IMR-90 (cell line): ENCODE measurements at regions not wholly inside any gene's neighbourhood (a gene's known extent, or its start where the extent isn't known, plus 50 kb on each side); places are given as distances from the start of the nearest gene placed in this dataset.

ENCODE experiments used
- ATAC-seq: fragments of 200-7000 bp; cut with Tn5 transposase; 2 replicates; pipeline ENCODE4 v1.9.1; 2020; ENCODE audit warnings: low read depth, mild to moderate bottlenecking, moderate library complexity
- BruUV-seq: library from RNA; stranded (reverse); fragments of 400-500 nt; replicated peaks from 2 replicates; lab custom pipeline; 2021; lab: Mats Ljungman, UMichigan
- CTCF ChIA-PET: fragments of 300-600 bp; formaldehyde crosslinking; extraction: SDS; loops from one replicate; lab custom pipeline; 2021; ENCODE audit warnings: antibody characterized with exemption; lab: Yijun Ruan, JAX
- POLR2A ChIA-PET: fragments of 300-600 bp; sonication (Branson Sonifier 250); formaldehyde crosslinking; loops from one replicate; lab custom pipeline; 2022; ENCODE audit warnings: antibody characterized with exemption; ENCODE audit not compliant: unreplicated experiment; lab: Charles Lee
- DNase-seq: peaks from one replicate; pipeline ENCODE4 v3.0.0; 2013
- H2AFZ ChIP-seq: replicated peaks from 2 replicates; pipeline ENCODE3; 2013; ENCODE audit warnings: low read length, mild to moderate bottlenecking; ENCODE audit not compliant: poor library complexity
- H2AK5ac ChIP-seq: 2 replicates; pipeline ENCODE4 v1.6.1; 2013; ENCODE audit warnings: low read depth, low read length, inconsistent platforms
- H2AK9ac ChIP-seq: replicated peaks from 2 replicates; pipeline ENCODE3; 2013; ENCODE audit warnings: mild to moderate bottlenecking, low read depth, low read length, moderate library complexity; ENCODE audit not compliant: poor library complexity
- H2BK120ac ChIP-seq: 2 replicates; pipeline ENCODE4 v1.6.1; 2013; ENCODE audit warnings: low read depth, low read length, inconsistent platforms
- H2BK15ac ChIP-seq: 3 replicates; pipeline ENCODE4 v1.6.1; 2013; ENCODE audit warnings: low read depth, low read length, inconsistent platforms
- H2BK20ac ChIP-seq: 2 replicates; pipeline ENCODE4 v1.6.1; 2013; ENCODE audit warnings: low read depth, mild to moderate bottlenecking, inconsistent platforms, low read length, moderate library complexity
- H2BK5ac ChIP-seq: 2 replicates; pipeline ENCODE4 v1.6.1; 2013; ENCODE audit warnings: mild to moderate bottlenecking, low read depth, low read length, inconsistent platforms; ENCODE audit not compliant: poor library complexity, severe bottlenecking
- H3K14ac ChIP-seq: replicated peaks from 2 replicates; pipeline ENCODE4 v1.6.1; 2013; ENCODE audit warnings: low read depth, low read length, inconsistent platforms
- H3K18ac ChIP-seq: 2 replicates; pipeline ENCODE4 v1.6.1; 2013; ENCODE audit warnings: low read depth, low read length, control low read depth
- H3K23ac ChIP-seq: 2 replicates; pipeline ENCODE4 v1.6.1; 2013; ENCODE audit warnings: low read depth, low read length, inconsistent platforms
- H3K27ac ChIP-seq: 2 replicates; pipeline ENCODE4 v1.5.1; 2013; ENCODE audit warnings: mild to moderate bottlenecking, control low read depth, low read length; ENCODE audit not compliant: insufficient read depth
- H3K27me3 ChIP-seq: 2 replicates; pipeline ENCODE4 v1.6.1; 2013; ENCODE audit warnings: low read length; ENCODE audit not compliant: control insufficient read depth, insufficient read depth
- H3K36me3 ChIP-seq: 2 replicates; pipeline ENCODE4 v1.6.1; 2013; ENCODE audit warnings: low read length, mixed read lengths; ENCODE audit not compliant: control insufficient read depth, insufficient read depth
- H3K4ac ChIP-seq: 2 replicates; pipeline ENCODE4 v1.6.1; 2013; ENCODE audit warnings: low read depth, low read length, inconsistent platforms
- H3K4me1 ChIP-seq: 2 replicates; pipeline ENCODE4 v1.6.1; 2013; ENCODE audit warnings: low read length, mixed read lengths; ENCODE audit not compliant: control insufficient read depth, insufficient read depth
- H3K4me2 ChIP-seq: 2 replicates; pipeline ENCODE4 v1.6.1; 2013; ENCODE audit warnings: low read depth, mild to moderate bottlenecking, control low read depth, low read length, moderate library complexity
- H3K4me3 ChIP-seq: 2 replicates; pipeline ENCODE4 v1.5.1; 2013; ENCODE audit warnings: low read depth, mild to moderate bottlenecking, control low read depth, low read length, moderate library complexity; ENCODE audit not compliant: insufficient read depth
- H3K56ac ChIP-seq: 2 replicates; pipeline ENCODE4 v1.6.1; 2013; ENCODE audit warnings: low read length, inconsistent platforms; ENCODE audit not compliant: insufficient read depth; ENCODE audit errors: extremely low read depth
- H3K79me1 ChIP-seq, 2 experiments: 2 replicates each; pipeline ENCODE4 v1.6.1; 2013; ENCODE audit warnings: low read length in 2 of 2, inconsistent platforms in 1 of 2, low read depth in 1 of 2
- H3K9ac ChIP-seq: 2 replicates; pipeline ENCODE4 v1.6.1; 2013; ENCODE audit warnings: low read depth, low read length, control low read depth
- H3K9me1 ChIP-seq: 2 replicates; pipeline ENCODE4 v1.6.1; 2013; ENCODE audit warnings: low read length, inconsistent platforms; ENCODE audit not compliant: insufficient read depth
- H3K9me3 ChIP-seq: 2 replicates; pipeline ENCODE4 v1.6.1; 2013; ENCODE audit warnings: low read length; ENCODE audit not compliant: control insufficient read depth, insufficient read depth
- H4K20me1 ChIP-seq: 2 replicates; pipeline ENCODE4 v1.6.1; 2013; ENCODE audit warnings: low read length, inconsistent platforms; ENCODE audit not compliant: insufficient read depth
- H4K5ac ChIP-seq: 2 replicates; pipeline ENCODE4 v1.6.1; 2013; ENCODE audit warnings: mild to moderate bottlenecking, low read depth, low read length, control low read depth
- H4K8ac ChIP-seq, 2 experiments: 2 replicates each; pipeline ENCODE4 v1.6.1; 2013; ENCODE audit warnings: low read depth in 2 of 2, low read length in 2 of 2, control low read depth in 1 of 2, inconsistent platforms in 1 of 2
- H4K91ac ChIP-seq: 2 replicates; pipeline ENCODE4 v1.6.1; 2013; ENCODE audit warnings: low read depth, low read length, inconsistent platforms; ENCODE audit not compliant: insufficient read depth
- CHD1 ChIP-seq: IDR thresholded peaks from 2 replicates; pipeline ENCODE4 v1.6.1; 2012; ENCODE audit warnings: low read depth, low read length, improper control_type of control experiment
- ELK1 ChIP-seq: fragments of 150-350 bp; IDR thresholded peaks from 2 replicates; pipeline ENCODE4 v1.6.1; 2016; ENCODE audit warnings: low read depth, mild to moderate bottlenecking, low read length, moderate library complexity, borderline replicate concordance
- FOS ChIP-seq: fragments of 150-350 bp; IDR thresholded peaks from 2 replicates; pipeline ENCODE4 v1.6.1; 2016; ENCODE audit warnings: low read depth, low read length
- POLR2A ChIP-seq: IDR thresholded peaks from 2 replicates; pipeline ENCODE4 v1.6.1; 2012; ENCODE audit warnings: mild to moderate bottlenecking, low read depth, low read length
- SMC3 ChIP-seq: fragments of 150-350 bp; IDR thresholded peaks from 2 replicates; pipeline ENCODE4 v1.6.1; 2016; ENCODE audit warnings: low read depth, mild to moderate bottlenecking, antibody characterized with exemption, low read length, moderate library complexity
- WGBS, 2 experiments: methylation state at CpG; one replicate each; pipeline versions ENCODE4 v1.1.5 to v1.1.7; 2013; ENCODE audit warnings: missing lambda C conversion rate in 2 of 2; ENCODE audit not compliant: insufficient read length in 1 of 2; ENCODE audit errors: extremely low coverage in 2 of 2; 5-methylcytosine and 5-hydroxymethylcytosine counted together
- dilution Hi-C: fragments of 300-500 bp; cut with HindIII; formaldehyde crosslinking; loops from one replicate; pipeline ENCODE4 v1.14.3; 2018; ENCODE audit warnings: low sequenced_read_pairs; ENCODE audit not compliant: unreplicated experiment
- in situ Hi-C: fragments of 300-500 bp; cut with MboI; formaldehyde crosslinking; loops from 3 replicates; pipeline ENCODE4 v1.14.3; 2019; ENCODE audit warnings: low sequenced_read_pairs, inconsistent platforms, mixed read lengths
- intact Hi-C: fragments of 100-400 bp; cut with micrococcal nuclease; formaldehyde crosslinking; loops from 2 replicates; pipeline ENCODE4 v1.10.0; 2022

GRCh38 chr10:131778385-131778784 lies 122.4 kb upstream of the PPP2R2D start:
- intact Hi-C loops = no loop called here
- H3K23ac ChIP-seq = no peak overlapping the region
- DNase-seq (no peak), ATAC-seq (no peak)
- no peaks in the 10 kb centered on the region for H3K27me3 ChIP-seq
- H4K8ac ChIP-seq = no peak overlapping the region
- POLR2A ChIA-PET = no interaction called here
- no peaks in the 10 kb centered on the region for H4K20me1 ChIP-seq
- H4K91ac ChIP-seq = no peak overlapping the region
- no peak overlapping the region for H2AK5ac ChIP-seq
- BruUV-seq = no TSS peak
- H3K18ac ChIP-seq = no peak overlapping the region
- H3K56ac ChIP-seq = no peak overlapping the region
- CTCF ChIA-PET = no interaction called here
- H3K9me1 ChIP-seq = no peaks in the 10 kb centered on the region
- H3K4me3 ChIP-seq = no peak overlapping the region
- peaks cover 58% of the 10 kb centered on the region for H3K9me3 ChIP-seq
- in situ Hi-C loops = no loop called here
- H3K4me1 ChIP-seq = no peaks in the 10 kb centered on the region
- H3K79me1 ChIP-seq = no peaks in the 10 kb centered on the region
- no peak overlapping the region for H3K4ac ChIP-seq
- H3K27ac ChIP-seq = no peak overlapping the region
- no peak overlapping the region for H2AK9ac ChIP-seq
- no peak overlapping the region for H2BK20ac ChIP-seq
- dilution Hi-C loops = no loop called here
- H3K4me2 ChIP-seq = no peak overlapping the region
- H3K36me3 ChIP-seq = no peaks in the 10 kb centered on the region
- 100% methylated on average over 1 of the region's 9 CpGs; no CpG with 5 or more reads in 1 of the 2 experiments for WGBS, 2 experiments
- no peak overlapping the region for H3K14ac ChIP-seq
- no peak overlapping the region for H2BK15ac ChIP-seq
- TF ChIP-seq SMC3 = no peak
- TF ChIP-seq ELK1 = no peak
- no peak for TF ChIP-seq CHD1
- TF ChIP-seq FOS = no peak
- TF ChIP-seq POLR2A = no peak
- no peak overlapping the region for H4K5ac ChIP-seq
- no peak overlapping the region for H2BK5ac ChIP-seq
- H3K9ac ChIP-seq = no peak overlapping the region
- no peak overlapping the region for H2AFZ ChIP-seq
- no peak overlapping the region for H2BK120ac ChIP-seq
